HEK293T (cell line): ENCODE measurements at regions not wholly inside any gene's neighbourhood (a gene's known extent, or its start where the extent isn't known, plus 50 kb on each side); places are given as distances from the start of the nearest gene placed in this dataset.

ENCODE experiments used
- CTCF ChIA-PET: fragments of 350-600 bp; formaldehyde crosslinking; extraction: SDS; loops from one replicate; lab custom pipeline; 2021; ENCODE audit warnings: antibody characterized with exemption, inconsistent platforms; lab: Yijun Ruan, JAX
- POLR2A ChIA-PET: fragments of 350-600 bp; formaldehyde crosslinking; extraction: SDS; loops from one replicate; lab custom pipeline; 2020; ENCODE audit warnings: antibody characterized with exemption, inconsistent platforms; lab: Yijun Ruan, JAX
- DNase-seq: peaks from one replicate; pipeline ENCODE4 v3.0.0; 2012; ENCODE audit warnings: mixed read lengths; ENCODE audit errors: extremely low spot score
- ARNT ChIP-seq: fragments of 450-650 bp; IDR thresholded peaks from 2 replicates; pipeline ENCODE4 v1.6.1; 2017; ENCODE audit warnings: mild to moderate bottlenecking
- BHLHE40 ChIP-seq: fragments of 450-650 bp; IDR thresholded peaks from 2 replicates; pipeline ENCODE4 v1.6.1; 2016; ENCODE audit warnings: mild to moderate bottlenecking, moderate library complexity, borderline replicate concordance
- CTBP1 ChIP-seq: fragments of 450-650 bp; IDR thresholded peaks from 2 replicates; pipeline ENCODE4 v1.6.1; 2016; ENCODE audit warnings: borderline replicate concordance
- ELF4 ChIP-seq: fragments of 450-650 bp; IDR thresholded peaks from 2 replicates; pipeline ENCODE4 v1.6.1; 2017; ENCODE audit warnings: antibody characterized with exemption
- FOXA1 ChIP-seq: fragments of 450-650 bp; IDR thresholded peaks from 2 replicates; pipeline ENCODE4 v1.6.1; 2016; ENCODE audit warnings: mild to moderate bottlenecking
- FOXK2 ChIP-seq: fragments of 450-650 bp; IDR thresholded peaks from 2 replicates; pipeline ENCODE4 v1.6.1; 2016; ENCODE audit warnings: mild to moderate bottlenecking
- FOXM1 ChIP-seq: fragments of 450-650 bp; IDR thresholded peaks from 2 replicates; pipeline ENCODE4 v1.6.1; 2017; ENCODE audit warnings: mild to moderate bottlenecking, borderline replicate concordance
- HDGF ChIP-seq: fragments of 450-650 bp; IDR thresholded peaks from 2 replicates; pipeline ENCODE4 v1.6.1; 2017; ENCODE audit warnings: antibody characterized with exemption, borderline replicate concordance
- L3MBTL2 ChIP-seq: fragments of 450-650 bp; conservative IDR thresholded peaks from 2 replicates; pipeline ENCODE4 v1.6.1; 2016; ENCODE audit warnings: mild to moderate bottlenecking
- LEF1 ChIP-seq: fragments of 450-650 bp; IDR thresholded peaks from 2 replicates; pipeline ENCODE4 v1.6.1; 2017; ENCODE audit warnings: mild to moderate bottlenecking, borderline replicate concordance
- NFRKB ChIP-seq: fragments of 450-650 bp; IDR thresholded peaks from 2 replicates; pipeline ENCODE4 v1.6.1; 2016; ENCODE audit warnings: mild to moderate bottlenecking, moderate library complexity
- SP1 ChIP-seq: fragments of 450-650 bp; IDR thresholded peaks from 2 replicates; pipeline ENCODE4 v1.6.1; 2017
- SUZ12 ChIP-seq: fragments of 450-650 bp; IDR thresholded peaks from 2 replicates; pipeline ENCODE4 v1.6.1; 2016; ENCODE audit warnings: mild to moderate bottlenecking
- TARDBP ChIP-seq: fragments of 450-650 bp; IDR thresholded peaks from 2 replicates; pipeline ENCODE4 v1.6.1; 2016
- ZNF384 ChIP-seq: fragments of 450-650 bp; IDR thresholded peaks from 2 replicates; pipeline ENCODE4 v1.6.1; 2016
- TF ChIP-seq, protein P1 (sequence below): fragments of 450-650 bp; IDR thresholded peaks from 2 replicates; pipeline ENCODE4 v1.6.1; 2016

DNA sequence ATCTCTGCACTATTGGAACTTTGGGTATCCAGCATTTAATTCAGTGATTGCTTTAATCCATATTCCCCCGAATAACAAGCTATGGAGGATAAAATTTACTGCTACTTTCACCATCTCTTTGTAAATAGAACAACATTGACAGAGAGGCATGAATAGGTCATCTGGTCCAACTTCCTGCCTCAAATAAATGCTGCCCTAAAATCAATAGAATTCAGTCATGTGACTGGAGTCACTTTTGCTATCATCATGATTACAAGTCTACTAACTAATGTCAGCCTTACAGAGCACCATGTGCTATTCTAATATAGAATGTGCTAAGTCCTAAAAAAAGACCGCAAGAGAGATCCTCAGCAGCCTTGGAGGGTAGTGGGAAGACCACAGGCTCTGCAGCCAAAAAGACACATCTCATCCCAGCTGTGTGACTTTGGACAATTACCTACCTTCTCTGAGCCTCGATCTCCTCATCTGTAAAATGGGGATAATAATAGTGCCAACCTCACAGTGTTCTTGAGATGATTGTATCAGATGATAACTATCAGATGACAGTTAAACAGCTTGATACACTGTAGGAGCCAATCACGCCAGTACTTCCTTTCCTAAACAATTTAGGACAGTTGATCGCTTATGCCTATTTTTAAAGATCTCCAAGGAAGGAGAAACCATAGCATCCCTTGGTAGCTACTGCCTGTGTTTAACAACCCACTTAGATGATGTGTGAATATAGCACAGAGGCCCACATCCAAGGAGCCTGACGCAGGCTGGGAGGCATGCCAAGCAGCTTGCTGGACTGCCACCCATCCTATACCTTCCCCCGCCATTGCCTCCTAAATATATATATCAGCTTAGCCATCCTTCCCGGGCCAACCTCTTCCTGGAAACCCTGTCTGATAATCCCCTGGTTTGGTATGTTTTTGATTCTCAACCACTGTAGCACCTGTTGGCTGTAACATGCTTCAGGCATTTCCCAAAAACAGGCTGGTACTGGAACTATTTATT is 77.3 kb upstream of the PHF21A start:
- POLR2A ChIA-PET: no interaction called here
- CTCF ChIA-PET: interaction anchor here (0.6 kb wide), 1 partner anchor 29 kb away, joined by 3 read pairs; no protein-coding TSS in a partner anchor
- DNase-seq: no peak
- no peak for TF ChIP-seq FOXA1
- TF ChIP-seq ELF4: no peak
- no peak for TF ChIP-seq L3MBTL2
- TF ChIP-seq SUZ12: no peak
- TF ChIP-seq LEF1: no peak
- no peak for TF ChIP-seq TARDBP
- TF ChIP-seq, protein P1, sequence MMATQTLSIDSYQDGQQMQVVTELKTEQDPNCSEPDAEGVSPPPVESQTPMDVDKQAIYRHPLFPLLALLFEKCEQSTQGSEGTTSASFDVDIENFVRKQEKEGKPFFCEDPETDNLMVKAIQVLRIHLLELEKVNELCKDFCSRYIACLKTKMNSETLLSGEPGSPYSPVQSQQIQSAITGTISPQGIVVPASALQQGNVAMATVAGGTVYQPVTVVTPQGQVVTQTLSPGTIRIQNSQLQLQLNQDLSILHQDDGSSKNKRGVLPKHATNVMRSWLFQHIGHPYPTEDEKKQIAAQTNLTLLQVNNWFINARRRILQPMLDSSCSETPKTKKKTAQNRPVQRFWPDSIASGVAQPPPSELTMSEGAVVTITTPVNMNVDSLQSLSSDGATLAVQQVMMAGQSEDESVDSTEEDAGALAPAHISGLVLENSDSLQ: no peak

DNA sequence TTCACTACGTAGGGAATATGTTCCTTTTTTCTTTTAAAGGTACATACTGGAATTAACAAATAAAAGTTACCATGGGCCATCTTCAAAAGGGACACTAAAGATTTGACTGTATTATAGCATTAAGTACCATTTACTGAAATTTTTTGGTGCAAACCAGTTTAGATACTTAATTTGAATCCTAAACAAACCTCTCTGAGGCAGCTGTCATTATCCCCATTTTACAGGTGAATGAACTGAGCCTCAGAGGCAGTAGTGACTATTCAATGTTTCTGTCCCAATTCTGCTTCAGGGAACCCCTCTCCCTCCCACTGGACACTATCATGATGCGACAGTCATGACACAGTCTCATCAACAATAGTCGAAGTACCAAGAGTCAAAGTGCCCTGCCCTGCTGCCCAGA is 76.2 kb upstream of the PHF21A start:
- no peak for DNase-seq
- TF ChIP-seq SP1 (no peak), HDGF (no peak), FOXM1 (no peak), NFRKB (no peak), FOXA1 (no peak)
- POLR2A ChIA-PET: no interaction called here
- CTCF ChIA-PET: no interaction called here

DNA sequence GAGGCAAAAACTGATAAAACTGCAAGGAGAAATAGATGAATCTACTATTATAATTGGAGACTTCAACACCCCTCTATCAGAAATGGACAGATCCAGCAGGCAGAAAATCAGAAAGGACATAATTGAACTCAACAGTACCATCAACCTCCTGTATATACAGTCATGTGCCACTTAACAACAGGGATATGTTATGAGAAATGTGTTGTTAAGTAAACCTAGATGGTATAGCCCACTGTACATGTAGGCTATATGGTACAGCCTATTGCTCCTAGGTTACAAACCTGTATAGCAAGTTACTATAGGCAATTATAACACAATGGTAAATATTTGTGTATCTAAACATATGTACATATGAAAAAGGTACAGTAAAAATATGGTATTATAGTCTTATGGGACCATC is 66.8 kb upstream of the PHF21A start:
- TF ChIP-seq FOXA1 (no peak), FOXM1 (no peak), CTBP1 (no peak)
- DNase-seq: no peak
- ChIA-PET CTCF (interaction anchor here (0.5 kb wide), 1 partner anchor 18 kb away, joined by 3 read pairs; no protein-coding TSS in a partner anchor), POLR2A (no interaction called here)

DNA sequence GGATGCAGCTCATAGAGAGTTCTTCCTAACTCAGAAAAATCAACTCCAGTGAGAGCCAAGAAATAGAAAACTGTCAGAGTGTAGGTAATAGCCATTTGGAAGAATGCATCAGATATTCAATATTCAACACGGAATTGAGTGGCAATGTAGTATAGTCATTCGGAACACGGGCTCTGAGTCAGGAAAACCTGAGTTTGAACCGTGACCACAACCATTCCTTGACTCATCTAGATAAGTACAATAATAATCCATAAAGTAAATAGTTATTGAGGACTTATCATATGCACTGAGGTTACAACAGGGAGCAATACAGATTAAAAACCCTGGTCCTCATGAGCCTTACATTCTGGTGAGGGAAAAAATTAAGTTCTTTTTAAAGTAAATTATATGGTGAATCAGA is 62.6 kb upstream of the PHF21A start:
- CTCF ChIA-PET: no interaction called here
- POLR2A ChIA-PET: no interaction called here
- TF ChIP-seq ELF4 (no peak), BHLHE40 (no peak), FOXM1 (no peak), ARNT (no peak), HDGF (no peak), L3MBTL2 (no peak), NFRKB (no peak), SUZ12 (no peak), FOXK2 (no peak), ZNF384 (no peak), CTBP1 (no peak), TARDBP (no peak), SP1 (no peak), LEF1 (no peak), FOXA1 (no peak)
- TF ChIP-seq, protein P1: no peak
- no peak for DNase-seq

DNA sequence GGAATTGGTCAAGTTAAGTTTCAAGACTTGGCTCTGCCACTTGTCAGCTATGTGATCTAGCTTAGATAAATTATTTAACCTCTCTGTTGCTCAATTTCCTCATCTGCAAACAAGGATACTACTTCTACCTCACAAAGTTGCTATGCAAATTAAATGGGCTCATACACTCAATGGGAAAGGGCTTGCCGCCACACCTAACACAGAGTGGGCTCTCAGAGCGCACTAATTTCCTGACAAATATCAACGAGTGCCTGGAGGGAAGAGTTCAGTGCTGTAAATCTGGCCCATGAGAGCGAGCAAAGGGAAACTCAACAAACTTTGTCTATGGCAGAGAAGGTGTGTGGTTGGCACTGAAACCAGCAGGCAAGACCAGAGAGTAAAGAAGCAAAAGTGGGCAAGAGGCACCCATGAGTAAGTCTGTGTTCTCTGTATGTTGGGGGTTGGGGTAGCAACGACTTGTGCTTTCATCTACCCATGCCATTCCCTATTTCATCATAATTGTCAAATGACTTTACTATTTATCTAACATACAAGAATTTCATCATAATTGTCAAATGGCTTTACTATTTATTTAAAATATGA is 60.7 kb upstream of the PHF21A start:
- POLR2A ChIA-PET: no interaction called here
- CTCF ChIA-PET: no interaction called here
- no peak for DNase-seq
- TF ChIP-seq LEF1: no peak

DNA sequence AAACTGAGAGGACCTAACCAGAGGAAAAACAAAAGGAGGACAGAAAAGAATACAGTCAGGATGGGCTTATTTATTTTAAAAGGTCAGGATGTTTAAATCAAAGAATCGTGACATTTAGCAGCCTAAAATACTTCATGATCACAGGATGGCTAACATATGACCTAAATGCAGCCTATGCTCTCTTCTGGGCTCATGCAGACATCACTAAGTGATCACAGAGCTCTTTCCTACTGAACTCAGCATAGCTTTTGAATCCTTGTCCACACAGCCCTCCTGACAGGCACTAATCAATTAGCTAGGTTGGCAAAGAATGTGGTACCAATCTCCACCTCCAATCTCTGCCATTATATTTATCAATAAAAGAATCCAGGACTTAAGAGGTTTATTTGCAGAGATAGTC is 60.1 kb upstream of the PHF21A start:
- CTCF ChIA-PET: no interaction called here
- POLR2A ChIA-PET: no interaction called here
- TF ChIP-seq BHLHE40 (no peak), ELF4 (no peak), L3MBTL2 (no peak), FOXM1 (no peak), NFRKB (no peak), CTBP1 (no peak), ZNF384 (no peak), HDGF (no peak), ARNT (no peak), TARDBP (no peak), FOXK2 (no peak), FOXA1 (no peak), SP1 (no peak), LEF1 (no peak), SUZ12 (no peak)
- TF ChIP-seq, protein P1: no peak
- DNase-seq: no peak

DNA sequence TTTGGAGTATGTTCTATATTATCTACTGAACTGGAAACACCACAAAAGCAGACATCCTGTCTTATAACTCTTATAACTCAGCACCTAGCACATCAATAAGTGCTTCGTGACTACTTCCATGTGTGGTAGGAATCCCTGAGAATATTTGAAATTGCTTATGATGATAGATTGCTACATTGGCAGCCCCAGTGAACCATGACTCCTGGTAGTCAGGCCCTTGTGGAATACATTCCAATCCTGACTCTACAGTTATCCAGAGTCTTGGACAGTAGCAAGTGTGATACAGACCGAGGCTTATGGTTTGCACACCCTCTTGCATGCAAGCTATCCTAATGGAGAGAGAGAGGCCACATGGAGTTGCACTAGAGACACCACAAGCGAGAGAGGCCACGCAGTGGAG is 59.5 kb upstream of the PHF21A start:
- DNase-seq: no peak
- no peak for TF ChIP-seq ARNT
- TF ChIP-seq SUZ12: no peak
- TF ChIP-seq L3MBTL2: no peak
- no peak for TF ChIP-seq FOXM1
- TF ChIP-seq BHLHE40: no peak
- no peak for TF ChIP-seq FOXK2
- no peak for TF ChIP-seq LEF1
- no peak for TF ChIP-seq CTBP1
- no peak for TF ChIP-seq ELF4
- CTCF ChIA-PET: no interaction called here
- POLR2A ChIA-PET: no interaction called here
